GM21737 (cell line): ENCODE measurements at regions not wholly inside any gene's neighbourhood (a gene's known extent, or its start where the extent isn't known, plus 50 kb on each side); places are given as distances from the start of the nearest gene placed in this dataset.

Source experiments
- ATAC-seq: cut with Tn5 transposase; IDR thresholded peaks from one replicate; pipeline ENCODE4 v1.9.1; 2021; ENCODE audit warnings: mild to moderate bottlenecking, moderate library complexity; ENCODE audit not compliant: unreplicated experiment

DNA sequence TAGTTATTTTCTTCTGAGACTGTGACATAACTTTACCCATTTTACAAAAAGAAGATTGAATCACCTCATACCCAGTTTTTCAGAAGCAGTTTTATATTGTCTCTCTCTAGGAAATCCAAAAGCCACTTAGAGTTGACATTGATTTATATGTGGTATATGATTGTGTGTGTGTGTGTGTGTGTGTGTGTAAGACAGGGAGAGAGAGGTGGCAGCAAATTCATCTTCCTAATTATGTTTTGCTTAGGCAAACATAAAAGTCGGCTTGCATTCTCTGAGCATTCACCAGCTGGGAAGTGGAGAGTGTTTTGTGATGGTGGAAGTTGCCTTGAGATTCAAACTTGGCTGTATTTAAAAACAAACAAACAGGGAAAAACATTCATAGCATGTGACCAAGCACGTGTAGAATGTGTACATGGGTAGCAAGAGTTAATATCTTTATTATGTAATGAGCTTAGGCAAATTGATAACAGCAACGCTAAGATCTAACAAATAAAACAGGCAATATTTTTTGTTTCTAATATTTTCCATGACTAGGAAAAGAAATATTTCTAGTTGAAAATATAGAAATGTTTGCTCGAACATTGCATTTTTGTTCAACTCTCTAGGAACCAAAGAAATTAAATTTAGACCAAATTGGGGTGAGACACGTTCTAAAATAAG lies 64.4 kb upstream of the IGF1R start:
- no peak for ATAC-seq

DNA sequence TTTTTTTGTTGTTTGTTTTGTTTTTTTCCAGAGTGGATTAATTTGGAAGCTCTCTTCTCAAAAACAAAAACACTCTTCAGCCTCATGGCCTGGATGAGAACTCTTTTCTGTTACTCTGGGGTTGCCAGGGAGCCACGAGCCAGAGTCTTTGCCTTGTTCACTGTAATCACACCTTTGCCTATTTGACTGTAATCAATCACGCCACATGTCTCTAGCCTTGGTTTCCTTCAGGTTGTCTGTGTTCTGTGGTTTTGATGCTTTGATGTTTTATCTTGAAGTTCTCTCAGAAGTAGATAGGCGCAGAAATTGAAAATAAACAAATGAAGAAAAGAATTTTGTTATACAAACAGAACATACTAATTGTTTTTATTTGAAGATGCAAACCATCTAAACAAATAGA lies 62.3 kb upstream of the IGF1R start:
- no peak for ATAC-seq

DNA sequence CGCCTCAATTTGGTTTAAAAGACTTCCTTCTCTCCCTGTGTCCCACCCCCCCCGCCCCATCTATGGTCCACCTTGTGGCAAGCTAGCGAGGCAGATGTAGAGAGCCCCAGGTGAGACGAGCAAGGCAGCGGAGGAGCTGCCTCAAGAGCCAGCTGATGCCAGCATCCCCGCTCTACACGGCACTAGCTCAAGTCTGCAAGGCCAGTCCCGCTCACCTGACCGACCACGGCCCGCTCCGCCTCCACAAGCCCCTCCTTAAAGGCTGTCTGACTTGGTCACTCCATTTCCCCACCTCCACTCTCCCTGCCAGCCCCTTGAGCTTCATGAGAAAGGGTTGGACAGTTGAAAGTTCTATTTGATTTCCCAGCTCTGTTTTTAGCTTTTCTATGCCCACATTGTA lies 56.2 kb upstream of the IGF1R start:
- no peak for ATAC-seq

DNA sequence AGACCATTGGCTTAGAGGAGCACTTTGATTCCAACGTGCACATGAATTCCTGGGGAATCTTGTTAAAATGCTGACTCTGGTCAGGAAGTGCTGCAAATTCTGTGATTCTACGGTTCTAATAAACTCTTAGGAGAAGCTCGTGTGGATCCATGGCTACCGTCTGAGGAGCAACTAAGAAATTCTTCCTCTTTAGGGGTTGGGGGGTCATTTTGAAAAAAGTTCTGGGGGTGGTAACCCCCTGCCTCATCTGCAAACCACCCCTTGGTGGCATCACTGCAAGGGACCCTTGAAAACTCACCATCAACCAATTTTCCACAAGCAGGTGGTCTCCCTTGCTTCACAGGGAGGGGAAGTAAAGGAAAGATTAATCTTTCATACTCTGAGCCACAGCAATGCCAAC lies 52.2 kb upstream of the IGF1R start:
- no peak for ATAC-seq

DNA sequence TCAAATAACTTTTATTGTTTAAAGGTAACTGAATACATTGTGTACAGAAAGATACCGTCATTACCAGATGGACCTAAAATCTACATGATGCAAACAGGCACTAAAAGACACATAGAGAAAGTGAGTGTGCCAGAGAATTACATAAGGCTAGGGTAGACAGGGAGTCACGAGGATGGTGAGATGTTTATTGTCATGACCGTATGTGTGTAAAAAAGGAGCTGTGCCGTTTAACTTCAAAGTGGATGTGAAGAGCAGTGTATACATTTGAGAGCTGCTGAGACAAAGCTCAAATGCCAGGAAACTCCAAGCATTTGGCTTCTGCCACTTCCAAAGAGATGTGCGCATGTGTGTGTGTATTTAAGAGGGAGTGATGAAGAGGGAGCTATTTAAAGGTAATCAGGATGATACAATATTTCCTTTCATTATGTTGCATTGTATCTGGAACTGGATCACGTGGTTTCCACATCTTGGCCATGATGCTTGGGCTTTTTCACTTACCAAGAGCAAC lies 51.4 kb upstream of the IGF1R start:
- ATAC-seq, result no peak

DNA sequence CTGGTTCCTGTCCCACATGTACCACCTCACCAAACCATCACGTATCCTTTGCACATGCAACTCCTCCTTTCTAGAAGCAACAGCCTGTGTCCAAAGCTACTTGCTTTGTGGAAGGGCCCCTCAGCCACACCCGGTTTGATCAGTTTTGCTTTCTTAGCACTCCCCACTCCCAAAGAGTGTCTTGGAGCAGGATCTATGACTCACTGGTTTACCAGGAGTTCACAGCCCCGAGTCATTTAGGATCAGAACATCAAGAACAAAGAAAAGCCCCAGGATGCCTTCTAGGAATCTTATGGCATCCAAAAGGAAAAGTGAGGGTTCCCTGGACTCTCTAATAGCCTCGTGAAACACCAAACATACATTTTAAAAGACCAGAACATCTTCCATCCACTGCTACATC lies 50.7 kb upstream of the IGF1R start:
- no peak for ATAC-seq
